PFSK-1 (cell line): ENCODE measurements at regions not wholly inside any gene's neighbourhood (a gene's known extent, or its start where the extent isn't known, plus 50 kb on each side); places are given as distances from the start of the nearest gene placed in this dataset.

ENCODE experiments used
- FOXP2 ChIP-seq: optimal IDR thresholded peaks from 2 replicates; pipeline ENCODE3; 2011; ENCODE audit warnings: borderline replicate concordance, control low read depth, inconsistent platforms; ENCODE audit not compliant: insufficient read depth; ENCODE audit errors: extremely low read length, extremely low read depth
- POLR2AphosphoS5 ChIP-seq: IDR thresholded peaks from 2 replicates; pipeline ENCODE4 v1.6.1; 2012; ENCODE audit warnings: low read depth, mild to moderate bottlenecking, control low read depth, low read length, moderate library complexity
- SIN3A ChIP-seq: IDR thresholded peaks from 2 replicates; pipeline ENCODE4 v1.6.1; 2012; ENCODE audit warnings: mild to moderate bottlenecking, low read length, moderate library complexity, borderline replicate concordance; ENCODE audit not compliant: insufficient read depth
- TAF1 ChIP-seq: IDR thresholded peaks from 2 replicates; pipeline ENCODE4 v1.6.1; 2012; ENCODE audit warnings: low read length, control low read depth, borderline replicate concordance; ENCODE audit not compliant: insufficient read depth
- TF ChIP-seq, protein P1 (sequence below), 2 experiments: IDR thresholded peaks; 2 replicates each; pipeline versions ENCODE4 v1.6.1 to v1.8.0; 2011 to 2012; ENCODE audit warnings: low read depth in 2 of 2, low read length in 2 of 2, control low read depth in 1 of 2, inconsistent platforms in 1 of 2, mild to moderate bottlenecking in 1 of 2, moderate library complexity in 1 of 2; ENCODE audit not compliant: insufficient read depth in 1 of 2

DNA sequence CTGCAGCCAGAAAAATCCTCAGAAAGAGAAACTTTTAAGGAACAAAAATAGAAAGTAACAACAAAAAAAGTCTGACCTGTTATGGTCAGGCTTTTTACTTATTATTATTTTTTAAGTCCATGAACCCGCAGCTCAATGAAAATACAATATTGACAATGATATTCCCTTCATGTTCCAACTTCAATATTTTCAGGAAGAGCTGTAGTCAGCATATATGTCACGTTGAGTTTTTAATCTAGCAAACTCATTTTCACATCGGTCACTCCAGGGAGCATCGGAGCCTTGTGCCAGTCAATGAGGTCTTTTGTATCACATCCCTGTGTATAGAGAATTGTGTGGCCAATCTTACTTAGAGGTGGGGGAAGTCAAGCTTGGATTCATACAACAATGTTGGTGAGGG, 568.4 kb upstream of the GCFC2 start:
- TF ChIP-seq FOXP2 = no peak
- TF ChIP-seq POLR2AphosphoS5 = no peak
- no peak for TF ChIP-seq TAF1
- TF ChIP-seq SIN3A = no peak
- TF ChIP-seq, protein P1, sequence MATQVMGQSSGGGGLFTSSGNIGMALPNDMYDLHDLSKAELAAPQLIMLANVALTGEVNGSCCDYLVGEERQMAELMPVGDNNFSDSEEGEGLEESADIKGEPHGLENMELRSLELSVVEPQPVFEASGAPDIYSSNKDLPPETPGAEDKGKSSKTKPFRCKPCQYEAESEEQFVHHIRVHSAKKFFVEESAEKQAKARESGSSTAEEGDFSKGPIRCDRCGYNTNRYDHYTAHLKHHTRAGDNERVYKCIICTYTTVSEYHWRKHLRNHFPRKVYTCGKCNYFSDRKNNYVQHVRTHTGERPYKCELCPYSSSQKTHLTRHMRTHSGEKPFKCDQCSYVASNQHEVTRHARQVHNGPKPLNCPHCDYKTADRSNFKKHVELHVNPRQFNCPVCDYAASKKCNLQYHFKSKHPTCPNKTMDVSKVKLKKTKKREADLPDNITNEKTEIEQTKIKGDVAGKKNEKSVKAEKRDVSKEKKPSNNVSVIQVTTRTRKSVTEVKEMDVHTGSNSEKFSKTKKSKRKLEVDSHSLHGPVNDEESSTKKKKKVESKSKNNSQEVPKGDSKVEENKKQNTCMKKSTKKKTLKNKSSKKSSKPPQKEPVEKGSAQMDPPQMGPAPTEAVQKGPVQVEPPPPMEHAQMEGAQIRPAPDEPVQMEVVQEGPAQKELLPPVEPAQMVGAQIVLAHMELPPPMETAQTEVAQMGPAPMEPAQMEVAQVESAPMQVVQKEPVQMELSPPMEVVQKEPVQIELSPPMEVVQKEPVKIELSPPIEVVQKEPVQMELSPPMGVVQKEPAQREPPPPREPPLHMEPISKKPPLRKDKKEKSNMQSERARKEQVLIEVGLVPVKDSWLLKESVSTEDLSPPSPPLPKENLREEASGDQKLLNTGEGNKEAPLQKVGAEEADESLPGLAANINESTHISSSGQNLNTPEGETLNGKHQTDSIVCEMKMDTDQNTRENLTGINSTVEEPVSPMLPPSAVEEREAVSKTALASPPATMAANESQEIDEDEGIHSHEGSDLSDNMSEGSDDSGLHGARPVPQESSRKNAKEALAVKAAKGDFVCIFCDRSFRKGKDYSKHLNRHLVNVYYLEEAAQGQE (IDR thresholded peaks at IDR 0.05; ENCODE audit: insufficient read depth in 1 of 2, low read depth in 2 of 2, low read length in 2 of 2) = no peak

DNA sequence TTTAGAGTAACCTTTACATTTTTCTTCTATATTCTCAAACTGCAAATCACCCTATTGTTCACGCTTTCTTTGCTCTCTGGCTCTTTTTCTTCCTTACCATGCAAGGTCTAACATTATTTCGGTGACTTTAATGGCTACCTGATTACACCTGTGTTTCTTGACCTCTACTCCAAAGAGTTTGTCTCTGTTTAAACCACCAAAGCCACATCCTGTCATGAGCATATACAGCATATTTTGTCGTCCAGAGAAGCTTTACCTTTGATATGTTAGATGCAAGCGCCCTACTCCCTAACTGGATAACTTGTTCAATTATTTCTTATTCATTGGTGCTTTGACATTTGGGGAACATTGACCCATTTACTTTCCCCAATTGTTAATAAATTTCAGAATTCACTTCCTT, 565.1 kb upstream of the GCFC2 start:
- no peak for TF ChIP-seq SIN3A
- TF ChIP-seq, protein P1 (IDR thresholded peaks at IDR 0.05; ENCODE audit: insufficient read depth in 1 of 2, low read depth in 2 of 2, low read length in 2 of 2) = no peak
- TF ChIP-seq POLR2AphosphoS5 = no peak
- no peak for TF ChIP-seq TAF1
- no peak for TF ChIP-seq FOXP2

DNA sequence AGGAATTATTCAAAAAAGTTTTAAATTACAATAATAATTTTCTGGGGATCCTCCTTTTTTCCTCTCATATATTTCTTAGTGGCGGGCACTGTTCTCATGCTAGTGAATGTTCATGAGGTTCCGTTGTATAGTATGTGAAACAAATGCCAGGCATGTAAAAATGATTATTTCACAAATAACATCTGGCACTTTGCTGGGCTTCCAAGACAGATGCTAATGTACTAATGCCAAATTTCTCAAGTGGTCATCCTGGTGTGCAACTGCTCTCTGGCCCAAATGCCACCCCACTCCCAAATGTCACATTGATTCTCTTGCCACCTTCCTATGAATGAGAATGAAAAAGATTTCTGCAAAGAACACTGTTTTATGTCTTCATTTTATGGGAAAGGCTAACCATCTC, 564.0 kb upstream of the GCFC2 start:
- TF ChIP-seq, protein P1 (IDR thresholded peaks at IDR 0.05; ENCODE audit: insufficient read depth in 1 of 2, low read depth in 2 of 2, low read length in 2 of 2) = no peak
- TF ChIP-seq FOXP2 (no peak), POLR2AphosphoS5 (no peak), SIN3A (no peak), TAF1 (no peak)

DNA sequence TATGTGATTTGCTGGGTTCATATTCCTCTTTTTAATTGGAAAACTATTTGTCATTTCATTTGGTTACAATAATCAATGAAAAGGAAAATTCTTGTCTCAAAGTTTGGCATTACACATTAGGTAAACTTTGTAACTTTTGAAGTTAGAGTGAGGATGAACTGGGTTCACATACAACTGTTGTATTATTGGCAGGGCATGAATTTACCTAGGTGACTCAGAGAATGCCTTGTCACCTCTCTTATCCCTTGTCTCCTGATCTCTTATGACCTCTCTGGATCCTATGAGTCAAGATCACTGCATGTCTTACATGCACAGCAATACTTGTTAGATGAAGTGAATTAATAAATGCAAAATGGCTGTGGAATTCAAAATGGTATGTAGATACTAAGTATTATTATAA, 563.4 kb upstream of the GCFC2 start:
- TF ChIP-seq SIN3A (no peak), TAF1 (no peak), POLR2AphosphoS5 (no peak), FOXP2 (no peak)
- TF ChIP-seq, protein P1 (IDR thresholded peaks at IDR 0.05; ENCODE audit: insufficient read depth in 1 of 2, low read depth in 2 of 2, low read length in 2 of 2) = no peak

DNA sequence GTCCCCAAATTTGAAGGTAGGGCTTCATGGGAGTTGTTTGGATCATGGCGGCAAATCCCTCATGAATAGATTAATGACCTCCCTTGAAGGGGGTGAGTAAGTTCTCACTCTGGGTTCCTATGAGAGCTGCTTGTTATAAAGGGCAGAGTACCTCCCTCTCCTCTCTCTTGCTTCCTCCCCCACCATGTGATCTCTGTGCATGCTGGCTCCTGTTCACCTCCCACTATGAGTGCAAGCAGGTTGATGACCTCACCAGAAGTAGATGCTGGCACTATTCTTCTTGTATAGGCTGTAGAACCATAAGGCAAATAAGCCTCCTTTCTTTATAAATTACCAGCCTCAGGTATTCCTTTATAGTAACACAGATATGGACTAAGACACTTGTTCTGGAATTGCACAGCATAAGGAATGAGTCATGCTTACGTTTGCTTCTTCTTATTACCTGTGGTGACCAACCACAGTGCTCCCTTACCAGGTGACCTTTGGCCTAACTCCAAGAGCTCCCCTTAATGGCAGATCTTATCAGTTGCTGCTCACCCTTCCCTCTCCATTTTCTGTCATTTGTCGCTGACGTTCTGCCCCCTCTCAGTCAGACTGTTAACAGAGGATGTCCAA, 559.5 kb upstream of the GCFC2 start:
- no peak for TF ChIP-seq FOXP2
- TF ChIP-seq, protein P1 (IDR thresholded peaks at IDR 0.05; ENCODE audit: insufficient read depth in 1 of 2, low read depth in 2 of 2, low read length in 2 of 2) = no peak
- no peak for TF ChIP-seq POLR2AphosphoS5
- TF ChIP-seq TAF1 = no peak
- TF ChIP-seq SIN3A = no peak
